Muscle of arm (tissue), 1 donor: ENCODE measurements at regions not wholly inside any gene's neighbourhood (a gene's known extent, or its start where the extent isn't known, plus 50 kb on each side); places are given as distances from the start of the nearest gene placed in this dataset.
"Not testable (repeated sequence)": the region's sequence is repeated elsewhere in the genome, so short reads cannot be mapped to it uniquely, and the experiment has no call there.

ENCODE experiments used
- DNase-seq: peaks from one replicate; pipeline ENCODE4 v3.0.0-alpha.2; 2013

GRCh38 chr13:108003626-108004025 is 211.7 kb downstream of the LIG4 start:
- no peak for DNase-seq

GRCh38 chr13:108000998-108001397 is 214.3 kb downstream of the LIG4 start:
- DNase-seq = no peak

- no peak for DNase-seq
These were observed 215.6 kb downstream of the LIG4 start for GRCh38 chr13:107999751-108000150.

- DNase-seq = no peak
These were observed 221.2 kb downstream of the LIG4 start for GRCh38 chr13:107994137-107994536.

GRCh38 chr13:107993239-107993949 is 221.9 kb downstream of the LIG4 start:
- no peak for DNase-seq

- no peak for DNase-seq
These were observed 222.8 kb downstream of the LIG4 start for GRCh38 chr13:107992542-107992941.

DNA sequence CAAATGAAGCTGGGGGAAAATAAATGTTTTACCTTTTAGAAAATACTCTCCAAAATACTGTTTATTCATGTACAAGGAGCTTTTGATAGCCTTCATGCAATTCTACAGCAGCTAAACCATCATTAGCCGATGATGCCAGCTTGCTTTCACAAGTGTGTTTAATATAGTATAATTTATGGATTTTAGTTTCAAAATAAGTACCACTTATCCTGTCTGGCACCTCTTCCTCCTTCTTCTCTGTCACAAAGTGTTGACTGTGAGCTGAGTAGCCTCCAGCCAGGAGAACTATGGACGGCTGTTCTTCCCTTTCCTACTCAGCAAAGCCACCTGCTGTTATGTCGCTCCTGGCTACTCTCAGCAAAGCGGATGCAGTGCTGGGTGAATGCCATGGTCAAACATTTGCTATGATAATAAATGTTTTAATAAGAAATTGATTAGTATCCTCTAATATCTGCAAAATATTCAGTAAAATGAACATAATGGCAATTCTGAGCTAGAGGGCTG is 238.2 kb downstream of the LIG4 start:
- DNase-seq = no peak

DNA sequence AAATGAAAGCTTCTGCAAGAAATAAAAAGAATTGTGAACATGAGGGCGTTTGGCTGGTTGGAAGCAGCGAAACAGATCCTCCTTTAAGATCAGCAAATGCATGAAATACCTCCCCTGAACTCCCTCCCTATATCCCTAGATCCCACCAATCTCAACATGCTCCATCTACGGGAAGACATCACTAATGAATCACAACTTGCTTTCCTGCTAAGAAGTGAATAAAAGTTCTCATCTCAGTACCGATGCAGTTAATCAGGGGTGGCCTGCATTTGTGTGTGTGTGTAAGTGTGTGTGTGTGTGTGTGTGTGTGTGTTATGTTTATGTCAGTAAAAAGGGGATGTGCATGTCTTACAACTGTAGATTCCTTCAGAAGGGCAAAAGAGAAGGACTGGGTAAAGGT is 238.7 kb downstream of the LIG4 start:
- DNase-seq = no peak

DNA sequence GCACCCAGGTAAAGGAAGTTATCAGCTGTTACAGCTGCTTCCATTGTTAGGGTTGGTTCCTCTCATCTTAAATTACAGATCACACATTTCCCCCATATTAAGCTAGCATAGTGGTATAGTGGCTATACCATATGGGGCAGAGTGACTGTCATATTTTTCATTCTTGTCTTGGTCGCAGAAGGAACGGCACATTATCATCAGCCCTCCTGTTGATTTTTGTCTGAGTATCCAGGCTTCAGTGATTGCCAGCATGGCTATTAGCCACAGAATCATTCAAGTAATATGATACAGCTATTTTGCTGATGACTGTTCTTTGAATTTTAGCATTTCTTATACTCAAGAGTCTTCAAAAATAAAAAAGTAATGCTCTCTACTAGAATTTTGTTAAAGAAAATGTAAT is 240.9 kb downstream of the LIG4 start:
- DNase-seq = no peak

DNA sequence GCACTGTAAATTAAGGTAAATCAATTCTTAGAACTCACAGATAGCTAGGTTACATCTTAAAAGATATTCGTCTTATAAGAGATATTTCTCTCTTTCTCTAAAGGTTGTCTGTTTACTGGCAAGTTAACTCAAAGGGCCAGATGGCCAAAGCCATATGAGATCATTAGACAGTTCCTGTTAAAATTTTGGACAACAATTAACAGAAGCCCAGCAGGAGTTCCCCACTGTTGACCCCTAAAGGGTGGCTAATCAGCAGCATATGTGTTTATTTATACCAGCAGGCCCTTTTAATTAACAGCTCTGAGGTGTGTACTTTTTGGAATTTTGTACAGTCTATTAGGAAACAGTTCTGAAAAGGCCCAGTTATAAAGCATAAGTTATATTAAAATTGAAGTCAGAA is 245.8 kb downstream of the LIG4 start:
- DNase-seq = no peak

DNA sequence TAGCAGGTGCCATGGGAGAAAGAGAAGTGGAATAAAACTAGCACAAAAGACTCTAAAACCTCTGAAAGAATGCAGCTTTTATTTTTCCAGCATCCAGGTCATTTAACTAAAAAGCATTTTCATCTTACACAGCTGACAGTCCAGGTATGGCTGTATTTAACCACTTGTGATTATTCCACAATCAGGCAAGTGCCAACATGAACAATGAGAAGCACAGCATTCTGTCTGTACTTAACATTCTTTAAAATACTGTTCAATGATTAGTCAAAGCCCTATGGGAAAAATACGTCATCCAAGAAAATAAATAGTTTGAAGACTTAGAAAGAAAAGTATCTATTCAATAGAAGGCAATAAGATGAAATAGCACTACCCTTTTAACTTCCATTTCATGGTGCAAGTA is 246.9 kb downstream of the LIG4 start:
- no peak for DNase-seq

DNA sequence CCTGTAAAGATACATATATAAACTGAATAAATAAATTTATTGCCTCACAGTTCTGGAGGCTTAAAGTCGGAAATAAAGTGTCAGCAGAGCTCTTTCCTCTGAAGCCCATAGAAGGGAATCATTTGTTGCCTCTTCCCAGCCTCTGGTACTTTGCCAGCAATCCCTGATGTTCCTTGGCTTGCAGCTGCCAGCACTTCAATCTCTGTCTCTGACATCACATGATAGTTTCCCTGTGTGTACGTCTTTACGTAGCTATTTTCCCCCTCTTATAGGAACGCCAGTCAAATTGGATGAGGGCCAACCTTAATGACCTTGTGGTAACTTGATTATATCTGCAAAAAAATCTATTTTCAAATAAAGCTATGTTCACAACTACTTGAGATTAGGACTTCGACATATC is 250.9 kb downstream of the LIG4 start:
- DNase-seq = peak; percentile 5

DNA sequence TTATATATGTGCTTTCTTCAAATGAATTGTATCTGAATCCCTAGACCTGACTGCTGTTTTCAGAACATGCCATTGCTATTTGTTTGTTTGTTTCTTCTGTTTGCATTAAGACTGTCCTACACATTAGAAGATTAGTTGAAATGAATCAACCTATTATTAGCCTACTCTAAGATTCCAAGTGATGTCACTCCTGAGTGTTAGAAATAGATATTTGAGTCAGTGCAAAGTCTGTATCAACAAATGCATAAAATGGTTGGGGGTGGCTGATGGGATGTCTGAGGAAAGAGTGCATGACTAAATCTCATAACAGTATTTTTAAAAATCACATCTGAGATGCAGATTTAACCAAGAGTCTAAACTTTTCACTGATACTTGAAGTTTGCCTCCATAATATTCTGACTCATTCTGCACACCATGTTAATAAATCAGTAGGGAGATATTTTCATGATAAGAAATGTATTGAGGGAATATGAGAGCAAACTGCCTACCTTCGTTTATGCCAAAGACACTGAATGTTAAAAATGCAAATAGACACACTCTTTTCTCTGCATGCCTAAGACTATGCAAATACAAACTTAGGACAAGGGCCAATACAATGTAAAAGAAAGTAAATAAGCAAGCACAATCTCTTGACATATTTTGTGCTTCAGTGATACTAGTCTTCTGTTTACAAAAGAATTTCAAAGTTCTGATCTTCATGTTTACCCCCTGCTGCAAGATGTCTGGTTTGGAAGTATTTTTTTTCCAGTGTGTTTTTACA is 253.3 kb downstream of the LIG4 start:
- no peak for DNase-seq

DNA sequence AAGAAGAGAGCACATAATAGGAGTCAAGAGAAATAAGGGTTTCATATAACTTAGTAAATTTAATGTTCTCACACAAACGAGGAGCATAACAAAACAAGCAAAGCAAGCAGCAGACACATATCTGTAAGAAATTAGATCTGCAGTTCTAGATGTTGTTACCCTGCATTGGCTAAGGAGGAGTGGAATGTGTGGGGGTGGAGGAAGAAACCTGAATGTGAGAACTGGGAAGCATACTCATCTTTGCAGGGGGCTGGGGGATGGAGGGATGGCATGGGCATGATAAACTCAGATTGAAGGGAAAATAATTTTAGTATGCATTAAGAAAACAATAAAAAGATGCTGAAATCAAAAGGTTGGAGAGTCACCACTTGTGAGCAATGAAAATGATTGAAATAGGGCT is 255.0 kb downstream of the LIG4 start:
- DNase-seq = no peak

- no peak for DNase-seq
These were observed 258.4 kb downstream of the LIG4 start for GRCh38 chr13:107956889-107957288.

DNA sequence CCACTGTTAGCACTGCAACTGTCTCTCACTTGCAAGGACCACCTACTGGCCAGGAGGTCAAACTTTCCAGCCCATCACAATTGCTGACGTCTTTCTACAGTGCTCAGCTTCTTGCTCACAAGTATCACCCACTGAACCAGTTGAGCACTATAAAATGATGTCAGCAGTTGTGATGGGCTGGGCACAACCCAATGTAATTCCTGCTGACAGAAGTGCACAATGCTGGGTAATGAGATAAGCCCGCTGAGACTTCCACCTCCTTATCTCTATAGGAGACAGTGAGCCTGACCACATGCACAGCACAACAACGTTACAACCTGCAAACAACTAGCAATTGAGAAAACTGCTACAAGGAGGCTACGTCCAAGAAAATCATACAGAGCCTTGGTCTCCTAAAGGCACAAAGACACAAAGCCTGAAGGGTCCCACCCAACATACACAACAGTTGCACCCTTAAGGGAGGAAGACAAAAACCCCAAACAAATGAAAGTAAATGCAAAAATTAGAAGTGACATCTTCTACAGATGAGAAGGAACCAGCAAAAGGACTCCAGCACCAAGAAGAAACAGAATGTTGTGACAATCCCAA is 273.2 kb downstream of the LIG4 start:
- DNase-seq = no peak

DNA sequence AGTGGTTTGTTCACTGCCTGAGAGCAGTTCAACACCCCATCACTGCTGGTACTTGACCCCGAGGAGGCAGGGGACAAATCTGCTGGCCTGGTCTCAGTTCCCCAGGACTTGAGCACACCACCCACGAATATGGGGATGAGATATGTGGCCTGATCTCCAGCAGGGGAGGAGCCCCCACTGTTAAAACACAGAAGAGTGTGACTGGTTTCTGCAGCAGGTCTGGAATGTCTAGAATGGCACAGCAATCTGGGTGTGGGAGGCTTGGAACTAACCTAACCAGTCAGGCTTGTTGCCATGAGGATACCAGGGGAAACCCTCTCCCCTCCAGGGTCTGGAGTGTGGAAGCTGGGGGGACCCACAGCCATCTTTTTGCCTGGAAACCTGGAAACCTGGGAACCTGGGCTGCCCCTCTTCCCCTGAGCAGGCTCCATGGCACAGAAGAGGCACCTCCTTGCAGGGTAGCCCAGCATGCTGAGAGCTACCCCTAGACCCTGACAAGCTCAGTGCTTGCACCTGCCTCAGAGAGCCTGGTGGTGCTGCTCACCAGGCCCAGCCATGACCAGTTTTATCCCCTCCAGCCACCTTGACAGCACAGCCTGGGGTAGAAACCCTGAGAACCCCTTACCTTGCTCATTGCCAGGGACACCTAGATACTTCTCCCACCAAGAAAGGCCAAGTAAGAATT is 273.8 kb downstream of the LIG4 start:
- no peak for DNase-seq

DNA sequence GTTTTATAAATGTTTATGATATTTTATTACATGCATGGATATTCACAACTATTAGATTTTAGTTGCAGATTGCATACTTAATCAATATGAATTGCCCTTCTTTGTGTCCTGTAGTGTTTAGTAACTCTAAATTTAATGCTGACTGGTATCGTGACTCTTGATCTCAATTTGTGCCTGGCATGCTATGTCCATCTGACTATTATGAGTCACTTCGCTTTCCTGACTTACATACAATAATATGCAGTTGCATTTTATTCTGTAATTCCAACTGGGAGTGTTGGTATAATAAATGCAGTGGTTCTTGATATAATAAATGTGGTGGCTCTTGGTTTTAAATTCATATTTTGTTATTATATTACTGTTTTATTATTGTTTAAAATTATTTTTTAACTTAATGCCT is 277.5 kb downstream of the LIG4 start:
- DNase-seq = no peak

GRCh38 chr13:107931056-107931455 is 284.3 kb downstream of the LIG4 start:
- no peak for DNase-seq

- no peak for DNase-seq
These were observed 286.6 kb downstream of the LIG4 start for GRCh38 chr13:107928762-107929161.

DNA sequence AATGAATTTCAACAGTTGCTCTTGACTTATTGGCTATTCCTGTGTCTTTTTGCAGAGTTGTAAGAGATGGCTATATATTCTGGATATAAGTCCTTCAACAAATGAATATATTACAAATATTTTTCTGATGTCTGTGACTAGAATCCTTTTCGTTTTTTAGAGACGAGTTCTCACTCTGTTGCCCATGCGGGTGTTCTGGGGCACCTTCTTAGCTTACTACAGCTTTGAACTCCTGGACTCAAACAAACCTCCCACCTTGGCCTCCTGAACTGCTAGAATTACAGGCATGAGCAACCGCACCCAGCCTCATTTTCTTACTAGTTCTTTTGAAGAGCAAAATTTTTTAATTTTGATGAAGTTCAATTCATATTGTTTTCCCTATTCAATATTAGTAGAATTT is 287.8 kb downstream of the LIG4 start:
- DNase-seq = no peak

DNA sequence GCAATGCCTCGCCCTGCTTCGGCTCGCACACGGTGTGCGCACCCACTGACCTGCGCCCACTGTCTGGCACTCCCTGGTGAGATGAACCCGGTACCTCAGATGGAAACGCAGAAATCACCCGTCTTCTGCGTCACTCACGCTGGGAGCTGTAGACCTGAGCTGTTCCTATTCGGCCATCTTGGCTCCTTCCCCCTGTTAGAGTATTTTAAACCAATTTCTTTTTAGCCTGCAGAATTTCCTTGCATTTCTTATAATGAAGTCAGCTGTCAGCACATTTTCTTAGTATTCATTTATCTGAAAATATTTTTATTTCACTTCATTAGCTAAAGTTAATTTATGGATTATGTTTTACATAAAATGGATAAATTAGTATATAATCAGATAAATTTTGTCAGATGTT is 288.8 kb downstream of the LIG4 start:
- not testable (repeated sequence) for DNase-seq
